Erythroblast (primary cell): ENCODE measurements at regions not wholly inside any gene's neighbourhood (a gene's known extent, or its start where the extent isn't known, plus 50 kb on each side); places are given as distances from the start of the nearest gene placed in this dataset.

Source experiments
- DNase-seq, 2 experiments: peaks; one replicate each; lab custom pipeline; 2025; lab: John Stamatoyannopoulos, UW
- GATA1 ChIP-seq: IDR thresholded peaks from 2 replicates; pipeline ENCODE4 v1.6.1; 2011; ENCODE audit warnings: low read depth, mild to moderate bottlenecking, control low read depth, low read length, moderate library complexity
- POLR2A ChIP-seq: IDR thresholded peaks from 2 replicates; pipeline ENCODE4 v1.6.1; 2011; ENCODE audit warnings: mild to moderate bottlenecking, low read length

DNA sequence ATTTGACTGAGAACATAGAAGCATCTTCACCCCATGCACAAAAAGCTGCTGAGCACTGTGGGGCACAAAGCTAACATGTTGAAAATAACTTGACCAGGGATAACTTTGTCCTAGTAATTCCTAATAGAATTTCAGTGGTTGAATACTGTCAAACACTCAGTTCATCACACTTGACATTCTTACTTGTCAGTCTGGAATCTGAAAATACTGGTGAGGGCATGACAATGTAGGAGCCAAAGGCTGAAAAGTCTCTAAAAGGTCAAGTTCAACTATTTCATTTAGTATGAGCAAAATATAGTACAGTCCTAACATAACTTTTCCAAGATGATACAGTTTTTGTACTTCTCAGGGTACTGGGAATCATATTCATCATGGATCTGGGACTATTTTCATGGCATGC lies 504.4 kb upstream of the LMO3 start:
- DNase-seq, result no peak
- no peak for TF ChIP-seq GATA1
- no peak for TF ChIP-seq POLR2A

DNA sequence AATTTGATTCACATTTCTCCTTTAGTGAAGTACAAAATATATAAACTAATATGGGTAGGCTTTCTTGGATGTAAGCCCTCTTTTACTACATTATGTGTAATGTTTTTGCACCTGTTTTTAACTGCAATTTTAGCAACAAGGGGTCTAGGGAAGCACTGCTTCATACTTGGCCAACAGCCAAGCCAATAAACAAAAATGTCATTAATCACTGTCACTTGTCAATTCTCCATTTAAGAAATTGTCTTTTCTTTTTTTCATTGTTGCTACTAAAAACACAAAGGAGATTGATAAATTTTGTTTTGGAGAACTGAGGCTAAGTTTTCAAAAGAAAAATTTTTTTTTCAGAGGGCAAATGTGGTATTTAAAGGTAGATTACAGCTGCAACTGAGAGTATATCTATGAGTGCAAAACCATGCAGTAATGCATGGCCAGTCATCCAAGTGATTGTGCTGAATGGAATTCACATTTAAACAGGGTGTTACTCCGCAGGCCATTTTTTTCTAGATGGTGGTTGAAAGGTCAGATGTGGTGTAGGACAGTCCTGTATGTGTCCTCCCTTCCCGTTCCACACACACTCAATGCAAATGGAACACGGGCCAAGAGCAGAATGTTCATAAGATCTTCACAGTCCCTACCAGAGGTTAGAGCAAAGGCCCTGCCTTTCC lies 503.0 kb upstream of the LMO3 start:
- DNase-seq, result no peak
- no peak for TF ChIP-seq GATA1
- no peak for TF ChIP-seq POLR2A

DNA sequence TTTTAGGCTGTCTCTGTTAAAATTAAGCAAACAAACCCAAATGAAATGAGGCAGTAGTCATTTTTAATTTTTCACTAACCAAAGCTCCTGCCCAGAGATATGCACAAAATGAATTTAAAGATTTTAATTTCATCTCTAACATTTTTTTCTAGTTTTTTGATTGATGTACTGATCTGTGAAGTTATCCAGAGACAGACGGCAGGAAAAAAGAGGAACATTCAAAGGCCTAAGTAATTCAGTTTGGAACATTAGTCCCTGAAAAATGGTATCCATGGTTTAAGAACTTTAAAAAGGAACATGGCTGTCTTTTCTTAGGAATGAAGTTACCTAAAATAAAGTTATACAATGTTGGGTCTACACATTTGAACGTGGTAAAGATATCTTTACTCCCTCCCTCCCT lies 498.8 kb upstream of the LMO3 start:
- no peak for TF ChIP-seq GATA1
- no peak for TF ChIP-seq POLR2A
- no peak for DNase-seq

GRCh38 chr12:17097674-17098073 lies 491.7 kb upstream of the LMO3 start:
- peak in 1 of 2 experiments; percentile 1 for DNase-seq
- no peak for TF ChIP-seq POLR2A
- TF ChIP-seq GATA1, result no peak

DNA sequence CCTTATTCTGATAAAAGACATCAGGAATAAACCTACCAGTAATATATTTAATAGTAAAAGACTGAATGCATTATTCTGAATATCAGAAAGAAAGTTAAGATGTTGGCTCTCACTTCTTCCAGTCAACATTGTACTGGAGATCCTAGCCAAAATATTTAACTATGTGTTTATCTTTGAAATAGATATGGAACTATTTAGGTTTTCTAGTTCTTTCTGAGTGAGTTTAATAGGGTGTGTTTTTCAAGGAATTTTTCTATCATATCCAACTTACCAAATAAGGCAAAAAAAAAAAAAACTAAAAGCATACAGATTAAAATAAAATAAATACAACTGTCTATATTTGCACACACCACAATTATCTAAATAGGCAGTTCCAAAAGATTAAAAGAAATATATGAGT lies 478.9 kb upstream of the LMO3 start:
- no peak for DNase-seq
- TF ChIP-seq POLR2A (no peak), GATA1 (no peak)

DNA sequence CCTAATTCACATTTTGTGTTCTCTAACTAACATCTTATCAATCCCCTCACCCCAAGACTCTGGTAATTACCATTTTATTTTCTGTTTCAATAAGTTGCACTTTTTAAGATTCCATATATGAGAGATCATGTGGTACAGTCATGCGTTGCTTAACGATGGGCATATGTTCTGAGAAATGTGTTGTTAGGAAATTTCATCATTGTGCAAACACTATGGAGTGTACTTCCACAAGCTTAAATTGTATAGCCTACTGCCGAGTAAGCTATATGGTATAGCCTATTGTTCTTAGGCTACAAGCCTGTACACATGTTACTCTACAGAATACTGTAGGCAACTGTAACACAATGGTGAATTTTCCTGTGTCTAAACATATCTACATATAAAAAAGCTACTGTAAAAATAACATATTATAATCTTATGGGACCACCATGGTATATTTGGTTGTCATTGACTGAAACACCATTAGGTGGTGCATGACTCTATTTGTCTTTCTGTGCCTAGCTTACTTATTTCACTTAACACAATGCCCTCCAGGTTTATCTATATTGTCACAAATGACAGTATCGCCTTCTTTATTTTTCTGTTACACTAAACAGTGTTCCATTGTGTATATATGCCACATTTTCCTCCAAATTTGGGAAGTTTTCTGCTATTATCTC lies 473.4 kb upstream of the LMO3 start:
- TF ChIP-seq POLR2A (no peak), GATA1 (no peak)
- no peak for DNase-seq

- TF ChIP-seq POLR2A (no peak), GATA1 (no peak)
- DNase-seq, result no peak
Observed at GRCh38 chr12:17077594-17077993, 471.6 kb upstream of the LMO3 start.

DNA sequence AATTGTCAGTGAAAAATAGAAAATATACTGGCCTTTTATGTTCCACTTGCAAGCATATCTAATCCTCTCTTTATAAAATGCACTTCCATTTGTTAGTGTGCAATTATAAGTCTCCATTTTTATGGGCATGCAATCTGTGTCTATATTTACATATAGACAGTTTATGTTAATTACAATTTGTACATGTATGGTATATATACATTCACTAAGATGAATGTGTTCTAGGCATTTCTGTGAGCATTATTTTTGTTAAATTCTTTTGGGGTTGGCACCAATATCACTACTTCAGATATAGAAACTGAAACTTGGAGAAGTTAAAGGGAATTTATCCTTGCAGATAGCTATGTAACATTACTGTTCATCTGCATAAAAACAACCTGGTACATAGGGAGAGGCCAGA lies 470.8 kb upstream of the LMO3 start:
- TF ChIP-seq POLR2A, result no peak
- TF ChIP-seq GATA1, result no peak
- DNase-seq, result no peak

DNA sequence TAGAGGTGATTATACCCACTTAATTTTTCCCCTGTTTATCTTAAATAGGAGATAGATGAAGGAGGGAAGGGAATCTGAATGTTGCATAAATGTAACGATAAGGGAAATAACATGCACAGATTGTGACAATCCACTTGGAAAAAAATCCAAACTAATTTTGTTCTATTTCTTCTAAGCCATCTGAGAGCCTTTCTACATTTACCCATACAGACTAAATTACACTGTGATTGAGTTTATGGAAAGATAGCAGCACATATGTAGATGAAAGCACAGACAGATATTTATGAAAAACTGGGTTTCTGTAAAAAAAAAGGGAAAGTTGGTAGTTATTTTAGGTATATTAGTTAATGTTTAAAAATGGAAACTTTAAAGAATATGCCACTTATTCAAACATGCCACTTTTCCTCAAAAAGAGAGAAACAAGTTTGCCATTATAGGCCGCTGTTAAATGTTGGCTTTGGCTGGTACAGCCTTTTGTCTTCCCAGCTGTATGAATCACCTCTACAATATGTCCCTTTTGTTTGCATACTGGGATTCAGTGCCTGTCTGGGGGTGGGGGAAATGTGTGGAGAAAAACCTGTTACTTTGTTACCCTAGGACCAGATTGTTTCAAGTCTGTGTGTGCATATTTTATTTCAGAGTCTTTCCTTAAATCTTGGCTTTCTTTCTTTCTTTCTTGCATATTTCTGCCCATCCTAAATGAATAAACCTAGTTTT lies 470.2 kb upstream of the LMO3 start:
- TF ChIP-seq GATA1, result no peak
- TF ChIP-seq POLR2A, result no peak
- DNase-seq, result no peak

DNA sequence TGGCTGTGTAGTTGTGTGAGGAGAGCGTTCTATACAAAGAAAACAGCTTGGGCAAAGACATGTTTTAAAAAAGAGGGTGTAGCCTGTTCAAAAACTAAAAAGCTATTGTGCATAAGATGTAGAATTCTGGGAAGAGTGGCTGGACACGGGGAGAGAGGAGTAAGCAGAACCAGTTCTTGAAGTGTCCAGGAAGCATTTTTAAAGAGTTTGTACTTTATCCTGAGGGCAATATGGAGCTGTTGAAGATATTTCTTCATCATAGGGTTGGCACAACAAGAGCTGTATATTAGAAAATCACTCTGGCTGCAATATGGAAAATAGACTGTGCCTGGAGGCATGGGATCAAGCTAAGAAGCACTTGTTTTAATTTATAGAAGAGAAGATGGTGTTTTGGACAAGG lies 458.9 kb upstream of the LMO3 start:
- TF ChIP-seq POLR2A, result no peak
- TF ChIP-seq GATA1, result no peak
- DNase-seq, result no peak

DNA sequence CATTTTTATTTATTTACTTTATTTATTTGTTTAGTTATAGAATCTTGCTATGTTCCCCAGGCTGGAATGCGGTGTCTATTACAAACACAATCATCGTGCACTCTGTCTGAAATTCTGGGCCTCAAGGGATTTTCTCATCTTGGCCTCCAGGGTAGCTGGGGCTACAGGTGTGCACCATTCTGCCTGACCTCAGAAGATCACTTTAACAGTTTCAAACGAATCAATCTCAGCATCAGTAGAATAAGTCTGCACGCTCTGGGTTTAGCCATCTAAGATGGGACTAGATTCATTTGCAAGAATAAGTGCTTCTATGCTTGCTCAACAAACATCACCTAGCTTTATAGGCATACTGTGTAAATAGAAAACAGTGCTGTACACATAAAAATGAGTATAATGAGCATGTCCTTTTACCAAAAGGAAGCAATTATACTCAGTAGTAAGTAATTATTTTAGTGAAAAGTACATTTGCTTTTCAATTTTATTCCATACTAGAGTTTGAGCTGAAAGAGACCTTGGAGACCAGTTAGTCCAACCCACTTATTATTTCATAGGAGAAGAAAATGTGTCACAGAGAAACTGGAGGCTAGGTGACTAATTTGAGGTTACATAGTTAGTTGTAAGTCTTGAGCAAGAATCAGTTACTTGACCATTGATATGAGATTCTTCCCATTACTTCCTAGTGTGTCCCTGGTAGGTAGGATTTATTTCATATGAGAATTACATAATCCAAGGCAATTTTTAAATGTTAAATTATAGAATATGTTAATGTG lies 456.5 kb upstream of the LMO3 start:
- no peak for TF ChIP-seq GATA1
- no peak for TF ChIP-seq POLR2A
- DNase-seq, result no peak

GRCh38 chr12:17060260-17060659 lies 454.3 kb upstream of the LMO3 start:
- no peak for DNase-seq
- TF ChIP-seq POLR2A, result no peak

GRCh38 chr12:17056546-17056945 lies 450.6 kb upstream of the LMO3 start:
- DNase-seq, result no peak
- TF ChIP-seq POLR2A (no peak), GATA1 (no peak)

DNA sequence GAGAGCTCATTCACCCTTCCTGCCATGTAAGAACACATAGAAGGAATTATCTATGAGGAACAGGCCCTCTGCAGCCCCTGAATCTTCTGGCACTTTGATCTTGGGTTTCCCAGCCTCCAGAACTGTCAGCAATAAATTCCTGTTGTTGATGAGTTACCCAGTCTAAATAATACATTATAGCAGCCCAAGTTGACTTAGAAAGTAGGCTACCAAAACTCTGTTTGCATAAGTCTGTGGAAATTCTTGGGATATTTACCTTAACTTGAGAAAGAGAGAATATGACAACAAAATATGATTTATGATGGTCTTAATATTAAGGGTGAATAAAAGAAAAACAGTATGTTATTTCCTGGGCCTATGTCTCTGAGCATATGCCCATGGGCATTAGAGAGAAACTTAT lies 433.0 kb upstream of the LMO3 start:
- TF ChIP-seq POLR2A (no peak), GATA1 (no peak)
- no peak for DNase-seq
